HG02759 (cell line): ENCODE measurements at regions not wholly inside any gene's neighbourhood (a gene's known extent, or its start where the extent isn't known, plus 50 kb on each side); places are given as distances from the start of the nearest gene placed in this dataset.
"Not testable (repeated sequence)": the region's sequence is repeated elsewhere in the genome, so short reads cannot be mapped to it uniquely, and the experiment has no call there.

Source experiments
- ATAC-seq: cut with Tn5 transposase; IDR thresholded peaks from one replicate; pipeline ENCODE4 v1.9.1; 2021; ENCODE audit warnings: mild to moderate bottlenecking, moderate library complexity; ENCODE audit not compliant: unreplicated experiment

GRCh38 chr6:82118150-82118562 is 129.4 kb downstream of the IBTK start:
- ATAC-seq, result no peak

GRCh38 chr6:82114748-82115147 is 132.8 kb downstream of the IBTK start:
- no peak for ATAC-seq

GRCh38 chr6:82113231-82113630 is 134.3 kb downstream of the IBTK start:
- no peak for ATAC-seq

GRCh38 chr6:82111818-82112217 is 135.7 kb downstream of the IBTK start:
- ATAC-seq, result no peak

GRCh38 chr6:82111114-82111513 is 136.4 kb downstream of the IBTK start:
- ATAC-seq, result no peak

GRCh38 chr6:82103171-82103570 is 144.4 kb downstream of the IBTK start:
- not testable (repeated sequence) for ATAC-seq

- not testable (repeated sequence) for ATAC-seq
Observed at GRCh38 chr6:82101374-82102114, 146.0 kb downstream of the IBTK start.

GRCh38 chr6:82100763-82101162 is 146.8 kb downstream of the IBTK start:
- ATAC-seq, result not testable (repeated sequence)

GRCh38 chr6:82097676-82098075 is 149.9 kb downstream of the IBTK start:
- ATAC-seq, result no peak

GRCh38 chr6:82095091-82095490 is 152.5 kb downstream of the IBTK start:
- no peak for ATAC-seq

- ATAC-seq, result no peak
Observed at GRCh38 chr6:82094166-82094806, 153.3 kb downstream of the IBTK start.

GRCh38 chr6:82088978-82089771 is 158.4 kb downstream of the IBTK start:
- ATAC-seq, result no peak

GRCh38 chr6:82086944-82087343 is 160.6 kb downstream of the IBTK start:
- no peak for ATAC-seq

- ATAC-seq, result no peak
Observed at GRCh38 chr6:82085701-82086100, 161.8 kb downstream of the IBTK start.

- ATAC-seq, result no peak
Observed at GRCh38 chr6:82084324-82084920, 163.1 kb downstream of the IBTK start.

- no peak for ATAC-seq
Observed at GRCh38 chr6:82083646-82084045, 163.9 kb downstream of the IBTK start.

- ATAC-seq, result no peak
Observed at GRCh38 chr6:82080767-82081166, 166.8 kb downstream of the IBTK start.

- ATAC-seq, result no peak
Observed at GRCh38 chr6:82078286-82078908, 169.1 kb downstream of the IBTK start.

GRCh38 chr6:82076916-82077315 is 170.6 kb downstream of the IBTK start:
- no peak for ATAC-seq

GRCh38 chr6:82074556-82074955 is 173.0 kb downstream of the IBTK start:
- ATAC-seq, result no peak

- ATAC-seq, result no peak
Observed at GRCh38 chr6:82073484-82073883, 174.1 kb downstream of the IBTK start.
